ENCODE measurements at regions not wholly inside any gene's neighbourhood (a gene's known extent, or its start where the extent isn't known, plus 50 kb on each side); places are given as distances from the start of the nearest gene placed in this dataset.

DNA sequence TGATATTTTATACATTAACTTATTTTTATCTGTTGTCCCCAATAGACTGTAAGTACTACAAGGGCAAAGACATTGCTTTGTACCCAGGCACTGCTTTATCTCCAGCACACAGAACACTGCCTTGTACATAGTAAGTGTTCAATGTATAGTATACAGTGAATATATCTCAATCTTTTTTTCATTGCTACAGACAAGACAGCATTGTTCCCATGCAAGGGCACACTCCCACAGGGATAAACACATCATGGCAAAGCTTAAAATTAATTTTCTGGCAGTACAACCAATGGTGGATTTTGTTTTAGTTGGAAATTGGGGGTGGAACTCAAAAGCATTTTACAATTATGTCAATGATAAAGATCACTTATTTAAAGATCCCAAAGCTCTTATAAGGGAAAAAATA, 112.3 kb upstream of the EEA1 start:
- TF ChIP-seq GATA3 (IDR thresholded peaks at IDR 0.05; ENCODE audit: low read depth, low read length): no peak
- TF ChIP-seq GATA2 (IDR thresholded peaks at IDR 0.05; ENCODE audit: low read depth, low read length): no peak

Measured in SH-SY5Y (cell line).